Tibial nerve (tissue), 4 donors: ENCODE measurements at regions not wholly inside any gene's neighbourhood (a gene's known extent, or its start where the extent isn't known, plus 50 kb on each side); places are given as distances from the start of the nearest gene placed in this dataset.

Experiments
- CTCF ChIP-seq, 5 experiments: fragments of 200-600 bp in 3 of 5; fragments of 450-650 bp in 2 of 5; sonication (generic) in 3 of 5; IDR thresholded peaks; one replicate each; pipeline ENCODE4 v1.5.1; 2016 to 2019; ENCODE audit warnings: antibody characterized with exemption in 5 of 5, mild to moderate bottlenecking in 3 of 5, moderate library complexity in 2 of 5
- EP300 ChIP-seq, 2 donors: sonication (generic); formaldehyde crosslinking; IDR thresholded peaks; one replicate each; pipeline ENCODE4 v1.6.1; 2017; ENCODE audit warnings: antibody characterized with exemption in 2 of 2, mild to moderate bottlenecking in 1 of 2
- POLR2A ChIP-seq, 2 donors: fragments of 450-650 bp; IDR thresholded peaks; one replicate each; pipeline ENCODE4 v1.6.1; 2017; ENCODE audit warnings: antibody characterized with exemption in 2 of 2, mild to moderate bottlenecking in 2 of 2, moderate library complexity in 2 of 2

GRCh38 chr7:9217204-9217603 lies 783.8 kb downstream of the NXPH1 start:
- TF ChIP-seq CTCF (IDR thresholded peaks at IDR 0.05) (no peak), POLR2A (IDR thresholded peaks at IDR 0.05) (no peak), EP300 (IDR thresholded peaks at IDR 0.05) (no peak)
